Omental fat pad (tissue), 3 donors: ENCODE measurements at regions not wholly inside any gene's neighbourhood (a gene's known extent, or its start where the extent isn't known, plus 50 kb on each side); places are given as distances from the start of the nearest gene placed in this dataset.

Experiments
- ATAC-seq: fragments of 150-250 bp; one replicate; pipeline ENCODE4 v1.9.1; 2016; ENCODE audit warnings: mild to moderate bottlenecking, moderate library complexity; ENCODE audit not compliant: low FRiP score
- DNase-seq: peaks from one replicate; pipeline ENCODE4 v3.0.0-alpha.2; 2019; ENCODE audit warnings: low spot score
- TF ChIP-seq, protein P1 (sequence below), 3 donors: fragments of 450-650 bp; IDR thresholded peaks; one replicate each; pipeline ENCODE4 v1.5.1; 2016 to 2017; ENCODE audit warnings: antibody characterized with exemption in 3 of 3, mild to moderate bottlenecking in 3 of 3, moderate library complexity in 2 of 3

DNA sequence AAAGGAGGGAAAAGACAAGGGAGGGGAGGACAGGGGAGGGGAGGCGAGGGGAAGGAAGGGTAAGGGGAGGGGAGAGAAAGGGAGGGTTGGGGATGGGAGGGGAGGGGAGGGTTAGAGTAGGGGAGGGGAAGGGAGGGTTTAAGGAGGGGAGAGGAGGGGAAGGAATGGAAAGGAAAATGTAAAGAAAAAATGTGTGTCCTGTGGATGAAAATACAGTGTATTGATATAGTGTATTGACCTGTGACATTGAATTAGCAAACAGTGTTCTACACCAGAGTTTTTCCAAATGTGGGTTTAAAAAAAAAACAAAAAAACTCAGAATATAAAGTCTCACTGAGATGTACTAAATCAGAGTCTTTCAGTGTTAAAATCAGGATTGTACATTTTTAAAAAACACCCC is 1279.8 kb upstream of the ADGRL2 start:
- no peak for DNase-seq
- no peak for ATAC-seq
- TF ChIP-seq, protein P1, sequence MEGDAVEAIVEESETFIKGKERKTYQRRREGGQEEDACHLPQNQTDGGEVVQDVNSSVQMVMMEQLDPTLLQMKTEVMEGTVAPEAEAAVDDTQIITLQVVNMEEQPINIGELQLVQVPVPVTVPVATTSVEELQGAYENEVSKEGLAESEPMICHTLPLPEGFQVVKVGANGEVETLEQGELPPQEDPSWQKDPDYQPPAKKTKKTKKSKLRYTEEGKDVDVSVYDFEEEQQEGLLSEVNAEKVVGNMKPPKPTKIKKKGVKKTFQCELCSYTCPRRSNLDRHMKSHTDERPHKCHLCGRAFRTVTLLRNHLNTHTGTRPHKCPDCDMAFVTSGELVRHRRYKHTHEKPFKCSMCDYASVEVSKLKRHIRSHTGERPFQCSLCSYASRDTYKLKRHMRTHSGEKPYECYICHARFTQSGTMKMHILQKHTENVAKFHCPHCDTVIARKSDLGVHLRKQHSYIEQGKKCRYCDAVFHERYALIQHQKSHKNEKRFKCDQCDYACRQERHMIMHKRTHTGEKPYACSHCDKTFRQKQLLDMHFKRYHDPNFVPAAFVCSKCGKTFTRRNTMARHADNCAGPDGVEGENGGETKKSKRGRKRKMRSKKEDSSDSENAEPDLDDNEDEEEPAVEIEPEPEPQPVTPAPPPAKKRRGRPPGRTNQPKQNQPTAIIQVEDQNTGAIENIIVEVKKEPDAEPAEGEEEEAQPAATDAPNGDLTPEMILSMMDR (IDR thresholded peaks at IDR 0.05): no peak

DNA sequence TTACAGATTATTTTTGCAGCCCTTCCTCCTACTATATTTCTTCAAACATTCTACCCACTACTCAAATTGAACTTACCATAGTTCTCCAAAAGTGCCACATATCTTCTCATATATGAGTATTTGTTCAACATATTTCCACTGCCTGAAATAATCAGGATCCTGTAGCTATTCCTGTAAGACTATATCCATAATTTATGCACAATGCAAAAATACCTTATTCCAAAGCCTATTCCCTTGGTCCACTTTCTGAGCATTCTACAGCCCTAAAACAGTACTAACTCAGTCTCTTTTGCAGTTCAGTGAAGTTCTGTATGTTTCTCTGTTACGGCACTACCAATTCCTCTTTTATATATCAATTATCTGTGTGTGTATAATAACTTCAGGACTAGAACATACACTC is 1283.7 kb upstream of the ADGRL2 start:
- TF ChIP-seq, protein P1 (IDR thresholded peaks at IDR 0.05): no peak
- no peak for ATAC-seq
- no peak for DNase-seq

DNA sequence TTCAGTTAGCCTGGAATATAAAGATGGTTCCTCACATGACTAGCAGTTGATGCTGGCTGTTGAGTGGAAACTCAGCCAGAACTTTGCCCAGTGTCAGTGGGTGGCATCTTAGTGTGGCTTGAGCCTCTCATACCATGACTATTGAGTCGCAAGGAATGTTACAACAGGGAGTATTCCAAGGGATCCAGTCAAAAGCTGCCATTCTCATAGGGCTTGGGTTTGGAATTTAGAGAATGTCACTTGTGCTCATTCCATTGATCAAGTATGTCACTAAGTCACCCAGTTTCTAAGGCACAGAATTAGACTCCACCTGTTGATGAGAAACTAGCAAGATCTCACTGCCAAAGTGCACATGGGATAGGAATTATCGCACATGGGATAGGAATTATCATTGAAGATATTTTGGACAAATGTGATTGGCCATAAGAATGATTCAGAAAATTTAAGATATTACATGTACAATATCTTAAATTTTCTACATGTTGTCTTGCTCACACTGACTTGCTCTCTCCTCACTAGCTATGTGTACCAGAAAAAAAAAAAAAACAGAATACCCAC is 1290.7 kb upstream of the ADGRL2 start:
- ATAC-seq (no peak), DNase-seq (no peak)
- TF ChIP-seq, protein P1 (IDR thresholded peaks at IDR 0.05): no peak

DNA sequence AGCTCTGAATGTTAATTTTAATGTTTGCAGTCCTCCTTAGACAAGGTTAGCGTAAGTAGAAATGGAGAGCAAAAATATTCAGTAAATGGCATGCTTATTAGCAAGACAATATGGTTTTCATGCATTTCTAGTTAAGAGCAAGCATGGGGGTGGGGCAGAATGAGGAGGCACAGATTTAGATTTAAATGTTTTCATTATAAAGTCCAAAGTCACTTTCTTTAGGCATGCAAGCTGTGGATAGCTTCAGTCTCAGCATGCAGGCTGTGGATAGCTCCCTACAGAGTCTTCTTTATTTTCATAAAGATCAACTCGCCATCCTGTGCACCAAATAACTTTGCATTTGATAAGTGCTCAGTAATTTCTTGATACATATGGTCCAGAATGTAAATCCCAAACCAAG is 1294.5 kb upstream of the ADGRL2 start:
- DNase-seq: no peak
- TF ChIP-seq, protein P1 (IDR thresholded peaks at IDR 0.05): no peak

DNA sequence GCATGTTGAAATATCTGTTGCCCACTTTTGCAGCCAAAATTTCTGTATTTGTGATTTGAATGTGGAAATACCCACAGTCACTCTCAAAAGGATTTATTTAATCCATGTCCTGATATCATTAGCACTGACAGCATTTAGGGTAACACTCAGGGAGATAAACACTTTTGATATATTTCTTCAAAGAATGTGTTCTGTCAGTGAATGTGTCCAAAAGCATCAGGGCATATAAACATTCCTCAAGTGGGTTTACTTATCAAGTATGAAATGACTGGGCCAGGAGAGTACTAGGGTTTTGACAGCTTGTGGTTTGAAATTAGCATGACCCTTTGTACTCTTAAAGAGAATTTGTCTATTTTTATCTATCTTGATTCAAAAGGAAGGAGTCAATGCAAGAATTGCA is 1302.1 kb upstream of the ADGRL2 start:
- TF ChIP-seq, protein P1 (IDR thresholded peaks at IDR 0.05): no peak
- no peak for DNase-seq
- no peak for ATAC-seq

More for the DNA sequence above, 1294.5 kb upstream of the ADGRL2 start:
- no peak for ATAC-seq

DNA sequence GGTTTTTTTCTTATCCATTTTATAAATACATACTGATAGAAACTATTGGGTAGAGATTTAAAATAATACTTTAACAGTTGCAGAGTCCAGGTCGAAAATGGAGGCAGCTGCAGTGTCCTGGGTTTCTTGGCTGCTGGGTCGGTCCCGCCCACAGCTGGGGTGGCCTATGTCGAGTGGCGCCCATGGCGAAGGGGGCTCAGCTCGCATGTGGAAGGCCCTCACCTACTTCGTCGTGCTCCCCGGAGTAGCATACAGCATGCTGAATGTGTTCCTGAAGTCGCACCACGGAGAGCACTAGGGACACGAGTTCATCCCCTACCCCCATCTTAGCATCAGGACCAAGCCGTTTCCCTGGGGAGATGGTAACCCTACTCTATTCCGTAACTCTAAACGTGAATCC is 1304.9 kb upstream of the ADGRL2 start:
- no peak for DNase-seq

DNA sequence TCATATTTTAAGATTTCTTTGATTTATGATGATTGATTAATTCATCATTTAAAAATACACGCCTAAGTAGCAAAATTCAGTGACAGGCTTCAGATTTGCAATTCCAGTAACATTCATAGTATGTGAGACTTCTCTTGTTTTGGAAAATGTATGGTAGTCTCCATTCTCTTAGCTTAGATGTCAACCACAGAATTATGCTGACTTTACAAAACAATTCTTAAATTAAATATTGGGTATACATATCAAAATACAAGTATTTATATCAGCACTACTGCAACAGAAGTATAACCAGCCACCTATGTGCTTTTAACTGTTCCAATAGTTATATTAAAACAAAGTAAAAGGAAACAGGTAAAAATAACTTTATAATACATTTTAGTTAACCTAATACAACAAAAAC is 1328.6 kb upstream of the ADGRL2 start:
- no peak for DNase-seq
- no peak for ATAC-seq
- TF ChIP-seq, protein P1 (IDR thresholded peaks at IDR 0.05): no peak

More for the DNA sequence above, 1304.9 kb upstream of the ADGRL2 start:
- TF ChIP-seq, protein P1 (IDR thresholded peaks at IDR 0.05): no peak
- ATAC-seq: no peak
